ENCODE measurements at regions not wholly inside any gene's neighbourhood (a gene's known extent, or its start where the extent isn't known, plus 50 kb on each side); places are given as distances from the start of the nearest gene placed in this dataset.
"Not testable (repeated sequence)": the region's sequence is repeated elsewhere in the genome, so short reads cannot be mapped to it uniquely, and the experiment has no call there.

DNA sequence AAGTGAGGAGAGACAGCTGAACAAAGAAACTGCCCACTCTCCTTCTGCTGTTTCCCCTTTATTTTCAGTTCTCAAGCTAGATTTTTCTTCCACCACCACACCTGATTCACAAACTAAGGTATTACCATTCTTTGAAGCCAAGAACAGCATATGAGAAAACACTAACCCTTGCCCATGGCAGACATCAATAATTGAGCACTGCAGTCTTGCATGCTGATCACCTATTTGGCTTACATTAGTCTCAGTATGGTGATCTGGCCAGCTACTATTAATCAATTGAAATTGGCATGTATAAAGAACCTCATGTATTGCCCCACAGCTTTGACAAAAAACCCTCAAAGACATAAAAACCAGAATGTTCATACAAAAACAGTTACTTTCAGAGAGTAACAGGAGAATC is 166.3 kb downstream of the SAMD5 start:
- DNase-seq: no peak

DNA sequence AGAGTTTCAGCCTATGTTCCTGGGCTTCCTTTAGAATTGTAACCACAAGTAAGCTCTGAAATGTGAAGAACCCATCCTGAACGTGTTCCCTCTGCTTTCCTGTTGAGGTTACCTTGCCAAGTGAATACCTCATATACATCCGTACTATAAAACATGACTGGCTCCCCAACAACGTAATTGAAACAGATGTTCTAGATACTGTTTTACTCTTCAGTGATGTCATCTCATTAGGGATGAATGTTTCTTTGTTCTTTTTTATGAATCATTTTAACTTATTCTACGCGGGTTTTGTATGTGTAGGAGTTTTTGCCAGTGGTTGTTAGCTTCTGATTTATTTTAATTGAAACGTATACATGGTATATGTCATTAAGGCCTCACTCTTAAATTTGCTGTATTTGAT is 166.8 kb downstream of the SAMD5 start:
- no peak for DNase-seq

DNA sequence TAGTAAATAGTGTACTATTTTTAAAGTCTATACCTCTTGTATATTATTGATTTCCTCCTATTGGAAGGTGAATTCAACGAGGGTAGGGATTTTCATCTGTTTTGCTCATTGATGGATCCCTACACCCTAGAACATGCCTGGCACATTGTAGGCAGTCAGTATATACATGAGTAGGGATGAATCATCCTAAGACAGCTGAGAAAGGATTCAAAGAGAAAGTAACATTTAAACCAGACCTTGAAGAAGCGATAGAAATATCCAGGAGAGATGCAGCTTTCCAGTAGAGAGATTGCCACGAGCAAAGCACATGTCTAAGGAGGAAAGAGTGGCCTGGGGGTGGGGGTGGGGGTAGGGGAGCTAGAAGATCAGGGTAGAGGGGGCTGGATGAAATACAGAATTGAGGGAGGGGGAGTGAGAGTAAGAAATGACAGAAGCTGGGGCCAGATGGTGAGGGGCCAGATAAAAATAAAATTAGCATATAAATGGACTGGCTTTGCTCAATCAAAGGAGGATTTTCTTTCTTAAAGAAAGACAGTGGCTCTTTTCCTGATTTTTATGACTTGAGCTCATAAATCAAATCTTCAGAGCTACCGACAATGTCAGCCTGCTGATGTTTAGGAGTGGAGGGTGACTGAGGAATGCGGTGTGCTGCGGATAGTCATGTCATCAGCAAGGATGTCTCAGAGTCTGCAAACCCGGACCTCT is 168.2 kb downstream of the SAMD5 start:
- DNase-seq: no peak

DNA sequence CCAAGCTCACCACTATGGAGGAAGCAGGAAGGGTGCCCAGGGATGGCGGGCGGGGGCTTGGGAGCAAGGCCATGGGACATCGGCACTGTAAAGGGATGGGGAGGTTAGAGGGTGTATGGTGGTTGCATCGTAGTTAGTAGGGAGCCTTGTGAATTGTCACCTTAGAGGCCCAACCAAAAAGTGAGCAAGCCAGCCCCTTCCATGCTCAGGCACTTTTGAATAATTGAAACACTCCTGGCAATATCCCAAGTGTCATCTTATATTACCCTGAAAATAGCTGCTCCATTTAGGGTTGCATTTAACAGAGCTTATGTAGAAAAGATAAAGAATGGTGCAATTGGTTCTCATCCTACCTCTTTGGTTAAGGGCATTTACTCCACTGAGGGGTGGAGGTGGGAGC is 169.2 kb downstream of the SAMD5 start:
- no peak for DNase-seq

DNA sequence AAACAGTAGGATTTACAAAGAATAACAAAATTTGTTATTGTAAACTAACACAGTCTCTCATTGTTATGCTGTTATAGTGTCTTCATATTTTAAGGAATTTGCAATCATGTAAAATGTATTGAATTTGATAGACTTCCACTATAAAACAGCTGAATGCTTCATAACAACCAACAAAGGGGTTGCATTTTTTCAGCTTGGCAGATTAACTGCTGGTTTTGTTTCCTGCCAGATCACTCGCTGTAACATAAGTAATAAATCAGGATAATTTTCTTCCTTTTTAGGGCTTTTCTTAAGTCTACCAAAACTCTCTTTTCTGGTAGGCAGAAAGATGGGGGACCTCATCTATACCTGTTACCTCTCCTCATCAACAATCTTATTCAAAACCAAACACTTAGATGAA is 169.8 kb downstream of the SAMD5 start:
- DNase-seq: no peak

DNA sequence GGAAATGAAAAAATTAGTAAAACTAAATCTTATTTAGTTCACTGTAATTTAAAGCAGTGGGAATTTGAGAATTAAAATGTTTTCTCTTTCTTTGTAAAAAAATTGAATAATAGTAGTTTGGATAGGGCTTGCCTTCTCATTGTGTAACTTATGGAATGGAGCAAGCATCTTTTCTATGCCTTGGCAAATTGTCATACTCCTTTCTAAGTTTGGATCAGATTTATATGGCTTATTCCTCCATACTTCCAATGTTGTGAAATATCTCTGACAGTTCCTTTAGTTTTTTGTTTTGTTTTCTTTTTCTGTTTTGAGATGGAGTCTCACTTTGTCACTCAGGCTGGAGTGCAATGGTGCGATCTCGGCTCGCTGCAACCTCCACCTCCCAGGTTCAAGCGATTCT is 176.4 kb downstream of the SAMD5 start:
- DNase-seq: no peak

DNA sequence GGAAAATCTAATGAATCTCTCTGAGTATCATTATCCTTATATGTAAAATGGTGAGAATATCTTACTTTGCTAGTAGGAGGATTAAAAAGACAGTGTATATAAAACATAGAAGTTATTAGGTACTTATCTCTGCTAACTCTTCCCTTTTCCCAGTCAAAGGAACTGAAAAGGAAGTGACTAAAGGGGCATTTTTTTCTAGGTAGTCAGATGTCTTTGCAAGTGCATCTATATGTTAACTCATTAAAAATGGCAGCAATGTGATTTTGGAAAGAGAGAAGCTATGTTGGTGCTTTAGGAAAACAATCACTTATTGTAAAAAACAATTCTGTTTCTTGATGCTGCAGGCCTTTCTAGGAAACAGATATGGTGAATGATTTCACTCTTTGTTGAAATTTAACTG is 180.9 kb downstream of the SAMD5 start:
- no peak for DNase-seq

DNA sequence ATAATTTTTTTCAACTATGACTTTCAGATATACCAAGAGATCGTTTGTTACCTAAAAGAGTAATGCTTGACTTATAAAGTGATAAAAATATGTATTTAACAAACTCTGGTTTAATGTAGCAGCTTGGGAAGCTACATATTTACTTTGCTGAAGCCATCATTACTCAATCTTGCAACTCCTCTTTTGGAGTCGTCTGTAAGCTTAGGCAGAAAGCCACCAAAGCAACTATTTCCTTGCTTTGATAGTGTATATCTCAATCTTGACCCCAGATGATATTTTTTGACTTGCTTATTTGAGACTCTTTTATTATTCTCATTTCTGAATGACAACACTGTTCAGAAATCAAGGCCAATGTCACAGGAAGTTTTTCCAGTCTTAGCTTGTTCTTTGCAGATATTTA is 183.0 kb downstream of the SAMD5 start:
- no peak for DNase-seq

DNA sequence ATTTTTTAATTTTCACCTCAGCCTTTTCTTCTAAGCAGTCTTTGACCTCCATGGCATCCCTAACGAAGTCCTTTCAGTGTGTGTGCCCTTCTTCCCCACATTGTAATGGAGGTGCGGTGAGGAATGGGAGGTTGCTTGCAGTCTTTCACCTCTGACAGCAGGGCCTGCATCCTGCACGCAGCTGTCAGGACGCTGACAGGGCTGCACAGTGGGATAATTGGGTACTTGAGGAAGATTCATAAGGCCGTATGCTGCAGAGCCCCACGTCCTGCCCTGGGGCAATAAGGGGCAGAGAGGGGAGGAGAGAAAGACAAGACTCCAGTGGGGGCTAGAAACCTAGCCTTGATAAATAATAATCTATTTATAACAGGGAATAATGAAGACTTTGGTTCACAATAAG is 184.7 kb downstream of the SAMD5 start:
- peak; percentile 44 for DNase-seq

DNA sequence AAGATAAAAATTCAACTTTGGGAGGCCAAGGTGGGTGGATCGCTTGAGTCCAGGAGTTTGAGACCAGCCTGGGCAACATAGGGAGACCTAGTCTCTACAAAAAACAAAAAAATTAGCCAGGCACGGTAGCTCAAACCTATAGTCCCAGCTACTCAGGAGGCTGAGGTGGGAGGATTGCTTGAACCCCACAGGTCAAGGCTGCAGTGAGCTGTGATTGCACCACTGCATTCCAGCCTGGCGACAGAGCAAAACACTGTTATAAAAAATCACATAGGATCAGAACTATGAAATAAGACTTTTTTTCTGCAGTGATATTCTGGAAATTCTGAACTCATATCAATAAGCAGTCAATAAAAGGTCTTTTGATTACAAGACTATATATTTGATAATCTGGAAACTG is 186.1 kb downstream of the SAMD5 start:
- DNase-seq: not testable (repeated sequence)

DNA sequence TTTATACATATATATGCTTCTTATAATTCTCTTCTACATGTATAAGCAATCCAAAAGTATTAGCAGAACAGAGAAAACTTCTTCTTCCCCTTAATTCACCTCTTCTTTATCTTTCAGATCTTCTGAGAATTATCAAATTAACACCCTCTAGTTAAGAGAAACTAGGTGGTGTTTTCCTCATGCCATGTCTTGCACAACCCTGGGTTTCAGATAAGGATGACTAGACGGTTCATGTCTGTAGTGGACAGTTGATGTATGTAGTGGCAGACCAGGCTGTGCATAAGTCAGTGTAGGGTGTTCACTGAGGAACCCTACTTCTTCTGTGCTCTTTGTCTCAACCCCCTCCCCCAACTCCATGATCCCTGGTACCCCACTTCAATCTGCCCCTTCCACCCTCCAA is 187.3 kb downstream of the SAMD5 start:
- DNase-seq: no peak

DNA sequence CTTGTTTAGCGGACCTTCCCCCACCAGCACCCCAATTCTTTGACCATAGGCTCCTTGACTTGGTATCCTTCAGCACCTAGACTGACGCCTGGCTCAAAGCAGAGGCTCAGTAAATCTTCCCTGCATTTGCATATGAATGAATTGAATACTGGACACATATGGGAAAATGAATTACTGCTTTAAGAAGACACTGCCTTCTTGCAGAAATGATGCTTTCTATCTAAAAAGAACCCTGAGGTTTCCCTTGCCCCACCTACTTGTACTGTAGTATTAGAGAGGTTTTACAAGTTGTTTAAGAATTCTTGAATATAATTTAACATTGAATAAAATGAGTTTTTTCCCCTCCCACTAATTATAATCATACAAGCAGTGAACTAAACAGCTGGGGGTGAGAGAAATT is 190.7 kb downstream of the SAMD5 start:
- DNase-seq: no peak

DNA sequence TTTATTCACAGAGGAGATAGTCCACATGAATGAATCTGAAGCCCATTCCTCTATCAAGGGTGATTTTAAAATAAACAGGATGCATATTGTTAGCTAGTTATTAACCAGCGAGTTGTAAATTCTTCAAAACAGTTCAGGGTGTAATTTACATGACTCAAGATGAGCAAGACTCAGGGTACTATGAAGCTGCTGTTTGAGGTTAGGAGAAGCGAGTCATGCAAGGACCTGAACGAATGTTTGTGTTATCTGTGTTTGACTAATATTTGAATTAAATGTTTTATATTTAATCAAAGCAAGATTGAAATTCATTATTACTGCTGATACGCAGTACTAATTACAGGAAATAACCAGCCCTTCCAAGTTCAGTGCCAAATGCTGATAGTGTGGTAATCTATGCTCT is 191.1 kb downstream of the SAMD5 start:
- no peak for DNase-seq

DNA sequence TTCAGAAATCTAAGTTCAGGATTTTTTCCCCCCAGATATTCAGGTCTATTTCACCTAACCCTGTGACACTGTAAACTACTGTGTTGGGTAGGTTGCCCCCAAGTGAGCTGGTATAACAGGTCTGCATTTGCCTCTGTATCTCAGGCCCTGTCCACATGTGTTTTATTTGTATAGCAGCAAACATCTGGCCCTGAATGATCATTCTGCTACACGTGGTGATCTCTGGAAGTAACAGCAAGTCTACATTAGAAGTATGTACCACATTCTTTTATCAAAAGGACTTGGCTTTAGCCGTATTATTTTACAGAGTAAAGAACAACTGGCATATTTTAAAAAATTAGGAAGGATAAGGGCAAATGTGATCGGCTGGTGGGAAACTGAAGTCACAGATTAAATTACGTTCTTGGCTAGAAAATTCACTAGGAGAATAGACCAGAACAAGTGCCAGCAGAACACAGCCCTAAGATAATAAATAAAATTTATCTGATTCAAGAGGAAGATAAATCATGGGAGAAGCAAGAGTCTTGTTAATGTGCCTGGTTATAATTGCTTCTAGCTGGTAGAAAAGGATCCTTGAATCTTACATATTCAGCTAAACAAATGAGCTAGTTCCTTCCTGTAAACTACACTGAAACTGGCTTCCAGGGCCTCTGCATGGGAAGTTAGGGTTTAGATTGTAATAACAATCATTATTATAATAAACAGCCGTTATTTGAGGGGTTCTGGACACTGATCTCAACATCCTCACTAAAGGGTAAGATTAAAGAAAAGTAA is 192.1 kb downstream of the SAMD5 start:
- no peak for DNase-seq

DNA sequence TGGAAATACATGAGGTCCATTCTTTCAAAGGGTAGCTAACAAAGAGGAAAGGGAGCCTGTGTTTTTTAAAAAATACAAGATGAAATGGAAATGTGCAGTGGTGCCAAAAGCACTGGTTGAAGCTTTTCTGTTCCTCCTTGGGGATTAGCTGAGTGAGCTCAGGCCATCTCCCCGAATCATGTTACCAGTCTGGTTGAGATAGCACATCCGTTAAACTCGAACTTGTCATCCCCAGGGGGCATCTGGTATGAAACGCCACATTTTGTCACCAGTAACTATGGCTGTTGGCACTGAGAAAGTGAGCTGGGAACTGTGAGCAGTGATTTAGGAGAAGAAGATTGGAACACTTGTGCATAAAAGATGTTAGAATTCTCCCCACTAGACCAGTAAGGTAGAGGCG is 196.2 kb downstream of the SAMD5 start:
- DNase-seq: no peak

DNA sequence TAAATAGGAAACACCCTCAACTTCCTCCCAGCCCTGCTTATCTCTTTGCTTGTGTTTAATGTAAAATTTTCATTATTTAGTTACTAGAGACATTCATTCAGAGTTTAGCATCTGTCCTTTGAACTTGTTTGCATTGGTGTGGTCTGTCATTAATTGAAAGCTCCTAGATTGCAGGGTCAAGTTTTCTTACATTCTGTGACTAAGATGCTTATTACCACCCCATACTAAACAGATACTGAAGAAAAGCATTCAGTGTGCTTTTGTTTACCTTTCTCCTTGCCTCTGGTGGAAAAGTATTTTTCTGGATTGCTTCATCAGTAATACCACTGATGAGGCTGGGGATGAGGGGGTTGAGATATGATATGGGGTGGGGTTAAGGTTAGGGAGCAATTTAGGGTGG is 199.0 kb downstream of the SAMD5 start:
- no peak for DNase-seq

DNA sequence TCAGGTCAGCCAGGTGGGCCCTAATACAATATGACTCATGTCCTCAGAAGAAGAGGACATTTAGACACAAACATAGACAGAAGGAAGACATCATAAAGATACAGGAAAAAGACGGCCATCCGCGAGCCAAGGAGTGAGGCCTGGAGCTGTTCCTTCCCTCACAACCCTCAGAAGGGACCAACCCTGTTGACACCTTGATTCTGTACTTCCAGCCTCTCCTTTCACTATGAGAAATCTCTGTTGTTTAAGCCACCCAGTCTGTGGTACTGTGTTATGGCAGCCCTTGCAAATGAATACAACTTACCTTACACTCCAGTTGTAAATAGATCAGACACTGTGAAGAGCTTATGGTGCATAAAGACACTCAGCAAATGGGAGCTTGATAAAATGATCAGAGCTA is 199.7 kb downstream of the SAMD5 start:
- no peak for DNase-seq

DNA sequence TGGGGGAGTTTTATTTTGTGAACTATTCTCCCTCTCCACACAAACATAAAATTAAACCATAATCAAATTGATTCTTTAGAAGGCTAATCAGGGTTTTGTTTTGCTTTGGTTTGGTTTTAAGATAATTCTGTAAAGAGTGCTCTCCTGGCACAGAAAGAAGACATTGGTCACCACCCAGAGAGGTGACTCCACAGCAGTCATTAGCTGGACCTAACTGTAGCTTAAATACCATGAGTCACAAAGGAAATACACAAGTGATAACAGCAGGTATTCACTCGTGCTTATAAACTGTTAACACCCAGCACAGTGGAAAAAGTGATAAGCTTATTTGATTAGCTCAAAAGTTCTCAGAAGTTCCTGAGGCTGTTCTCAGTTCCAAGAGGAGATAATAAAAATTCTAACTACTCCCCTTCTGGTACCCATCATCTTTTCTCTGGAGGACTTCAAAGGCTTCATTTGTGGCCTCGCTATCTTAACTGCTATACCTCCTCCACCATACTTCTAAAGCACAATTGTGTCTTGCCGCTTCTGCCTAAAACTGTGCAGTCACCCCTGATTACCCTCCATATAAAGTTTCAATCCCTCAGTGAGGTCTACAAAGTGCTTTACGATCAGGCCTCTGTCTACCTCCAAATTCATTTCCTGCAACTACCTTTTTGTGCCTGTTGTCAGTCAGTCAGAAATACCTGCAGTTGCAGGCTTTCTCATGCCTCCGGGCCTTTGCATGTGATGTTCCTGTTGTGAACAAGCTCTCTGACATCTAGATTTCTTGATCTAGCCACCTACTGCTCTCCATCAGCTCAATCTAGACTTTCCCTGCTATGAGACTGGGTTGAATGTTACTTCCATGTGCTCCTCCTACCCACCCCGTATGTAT is 201.1 kb downstream of the SAMD5 start:
- DNase-seq: no peak

DNA sequence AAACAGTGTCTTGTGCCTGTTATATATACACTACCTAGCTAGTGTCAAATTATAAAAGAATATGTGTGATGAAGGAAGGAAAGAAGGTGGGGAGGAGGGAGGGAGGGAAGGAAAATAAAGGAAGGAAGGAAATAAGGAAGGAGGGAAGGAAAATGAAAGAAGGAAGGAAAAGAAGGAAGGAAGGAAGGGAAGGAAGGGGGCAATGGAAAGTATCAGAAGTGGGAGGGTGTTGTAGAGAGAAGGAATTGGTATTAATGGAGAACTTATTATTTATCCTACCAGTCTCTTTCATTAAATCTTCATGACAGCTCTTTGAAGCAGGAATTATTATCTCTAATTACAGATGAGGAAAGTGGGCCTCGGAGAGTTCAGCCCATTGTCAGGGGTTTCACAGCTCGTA is 202.4 kb downstream of the SAMD5 start:
- DNase-seq: no peak

DNA sequence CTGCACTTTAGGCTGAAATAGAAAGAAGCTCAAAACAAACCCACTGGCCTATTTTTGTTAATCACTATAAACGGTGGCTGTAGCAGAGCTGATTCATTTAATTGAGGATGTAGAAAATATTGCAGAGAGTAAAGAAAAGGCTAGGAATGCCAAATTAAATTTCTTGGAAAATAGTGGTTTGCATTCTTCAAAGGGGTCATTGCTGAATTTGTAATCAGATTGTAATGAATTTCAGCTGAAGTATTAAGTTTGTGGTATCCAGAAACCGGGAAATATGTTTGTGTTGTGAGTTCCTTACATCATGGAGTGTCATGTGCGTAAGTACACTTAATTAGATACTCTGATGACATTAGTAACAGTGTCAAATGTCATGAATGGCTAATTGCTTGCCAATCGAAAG is 203.0 kb downstream of the SAMD5 start:
- DNase-seq: no peak

DNA sequence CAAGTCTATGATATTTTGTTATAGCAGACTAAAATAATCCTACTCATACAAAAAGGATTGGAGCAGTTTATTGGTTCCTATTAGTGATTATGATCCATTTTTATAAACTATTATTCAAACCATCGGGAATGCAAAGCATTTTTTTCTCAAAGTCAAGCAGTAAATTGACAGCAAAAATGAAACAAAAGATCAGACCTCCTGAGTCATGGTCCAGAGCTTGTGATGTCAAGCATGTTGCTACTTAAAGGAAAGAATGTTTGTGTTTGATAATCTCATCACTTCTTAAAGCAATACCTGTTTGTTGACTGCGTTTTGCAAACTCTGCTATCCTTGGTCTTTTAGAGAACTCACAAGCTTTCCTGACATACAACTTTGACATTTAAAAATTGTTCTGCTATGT is 204.4 kb downstream of the SAMD5 start:
- DNase-seq: no peak

DNA sequence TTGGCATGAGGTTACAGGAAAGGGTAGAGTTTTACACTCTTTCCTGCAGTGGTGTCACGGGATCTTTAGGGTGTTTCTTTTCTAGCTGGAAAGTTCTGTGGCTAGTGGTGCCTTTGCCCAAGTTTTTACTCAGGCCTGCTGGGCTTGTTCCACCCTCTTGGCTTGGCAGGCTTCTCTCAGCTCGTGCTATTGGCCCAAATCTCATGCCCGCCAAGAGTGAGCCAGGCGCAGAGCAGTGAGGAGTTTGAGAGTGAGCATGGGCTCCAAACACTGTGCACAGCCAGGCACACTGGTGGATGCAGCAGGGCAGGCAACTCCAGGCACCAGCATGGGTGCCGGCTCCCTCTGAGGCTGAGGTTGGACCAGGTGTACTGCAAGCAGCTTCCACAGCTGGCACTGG is 206.5 kb downstream of the SAMD5 start:
- no peak for DNase-seq

DNA sequence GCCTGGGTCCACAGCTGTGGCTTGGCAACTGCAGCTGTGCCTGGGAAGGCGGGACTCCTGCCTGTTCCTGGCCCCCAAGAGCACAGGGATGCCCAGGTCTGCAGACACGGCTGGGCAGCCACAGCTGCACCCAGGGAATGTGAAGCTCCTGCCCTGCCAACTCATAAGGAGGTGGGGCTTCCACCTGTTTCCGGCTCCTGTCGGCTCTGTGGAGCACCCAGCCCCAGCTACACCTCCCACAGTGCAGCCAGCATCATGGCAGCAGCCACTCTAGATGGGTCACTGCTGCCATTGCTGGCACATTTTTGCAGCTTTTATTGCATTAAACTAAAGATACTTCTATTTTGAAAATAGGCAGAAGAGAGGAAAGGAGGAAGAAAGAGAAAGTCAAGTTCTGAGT is 207.9 kb downstream of the SAMD5 start:
- no peak for DNase-seq

DNA sequence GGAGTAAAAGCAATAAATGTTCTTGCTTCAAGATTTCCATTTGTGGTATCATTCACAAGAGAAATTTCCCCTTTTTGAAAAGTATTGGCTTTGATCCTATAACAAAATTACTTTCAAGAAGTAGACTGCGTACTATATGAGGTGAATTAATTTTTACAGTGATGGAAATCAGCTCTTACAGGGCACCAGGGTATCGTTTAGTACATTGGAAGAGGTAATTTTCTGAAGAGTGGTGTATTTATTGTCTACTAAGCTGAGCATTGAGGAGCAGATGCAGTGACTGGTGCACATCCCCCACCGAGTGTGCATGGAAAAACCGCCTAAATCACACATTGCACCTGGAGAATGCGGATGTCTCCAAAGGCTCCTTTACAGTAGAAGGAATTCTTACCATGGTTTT is 209.5 kb downstream of the SAMD5 start:
- DNase-seq: peak; percentile 33

Data from NCI-H1105 treated with DMSO at 0.1 percent for 48 hours (cell line).